ENCODE measurements at regions not wholly inside any gene's neighbourhood (a gene's known extent, or its start where the extent isn't known, plus 50 kb on each side); places are given as distances from the start of the nearest gene placed in this dataset.
A peak's percentile ranks its signal among the peaks of the same experiment; 100 is the strongest.

DNA sequence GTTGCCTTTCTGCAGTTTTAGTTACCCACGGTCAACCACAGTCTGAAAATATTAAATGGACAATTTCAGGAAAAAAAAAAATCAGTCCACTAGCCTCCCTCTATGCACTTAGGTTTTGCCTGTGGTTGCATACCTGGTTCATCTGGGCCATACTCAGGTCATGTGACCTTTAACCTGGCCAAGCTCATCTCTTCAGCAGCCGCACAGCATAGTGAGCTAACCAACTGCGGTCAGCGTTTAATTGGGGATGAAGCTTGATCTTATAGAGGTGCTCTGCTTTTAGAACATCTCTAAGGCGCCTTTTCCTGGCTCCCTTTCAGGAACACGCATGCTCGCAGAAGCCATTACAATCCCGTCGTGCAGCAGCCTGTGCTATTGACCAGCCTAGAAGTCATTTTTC is 177.2 kb upstream of the HMGA2 start:
- H3K27ac ChIP-seq = no peak overlapping the region
- no peak for DNase-seq (ENCODE audit: extremely low spot score in 2 of 2)
- no peaks in the 10 kb centered on the region for H3K4me1 ChIP-seq
- H3K36me3 ChIP-seq = no peaks in the 10 kb centered on the region
- TF ChIP-seq, protein P1, sequence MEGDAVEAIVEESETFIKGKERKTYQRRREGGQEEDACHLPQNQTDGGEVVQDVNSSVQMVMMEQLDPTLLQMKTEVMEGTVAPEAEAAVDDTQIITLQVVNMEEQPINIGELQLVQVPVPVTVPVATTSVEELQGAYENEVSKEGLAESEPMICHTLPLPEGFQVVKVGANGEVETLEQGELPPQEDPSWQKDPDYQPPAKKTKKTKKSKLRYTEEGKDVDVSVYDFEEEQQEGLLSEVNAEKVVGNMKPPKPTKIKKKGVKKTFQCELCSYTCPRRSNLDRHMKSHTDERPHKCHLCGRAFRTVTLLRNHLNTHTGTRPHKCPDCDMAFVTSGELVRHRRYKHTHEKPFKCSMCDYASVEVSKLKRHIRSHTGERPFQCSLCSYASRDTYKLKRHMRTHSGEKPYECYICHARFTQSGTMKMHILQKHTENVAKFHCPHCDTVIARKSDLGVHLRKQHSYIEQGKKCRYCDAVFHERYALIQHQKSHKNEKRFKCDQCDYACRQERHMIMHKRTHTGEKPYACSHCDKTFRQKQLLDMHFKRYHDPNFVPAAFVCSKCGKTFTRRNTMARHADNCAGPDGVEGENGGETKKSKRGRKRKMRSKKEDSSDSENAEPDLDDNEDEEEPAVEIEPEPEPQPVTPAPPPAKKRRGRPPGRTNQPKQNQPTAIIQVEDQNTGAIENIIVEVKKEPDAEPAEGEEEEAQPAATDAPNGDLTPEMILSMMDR (IDR thresholded peaks at IDR 0.05) = no peak
- no peak for TF ChIP-seq POLR2A (IDR thresholded peaks at IDR 0.05)
- no peak for TF ChIP-seq POLR2AphosphoS5 (IDR thresholded peaks at IDR 0.05; ENCODE audit: insufficient read depth in 1 of 2, low read depth in 1 of 2)
- no peak overlapping the region for H3K4me3 ChIP-seq
- H3K27me3 ChIP-seq = no peaks in the 10 kb centered on the region
- intact Hi-C loops (cut with DNase I) = no loop called here
- H3K9me3 ChIP-seq = no peaks in the 10 kb centered on the region

- TF ChIP-seq POLR2AphosphoS5 (IDR thresholded peaks at IDR 0.05; ENCODE audit: insufficient read depth in 1 of 2, low read depth in 1 of 2) (no peak), POLR2A (IDR thresholded peaks at IDR 0.05) (no peak)
- TF ChIP-seq, protein P1 (IDR thresholded peaks at IDR 0.05) = no peak
- Histone ChIP-seq H3K4me1 (no peaks in the 10 kb centered on the region), H3K27ac (no peak overlapping the region), H3K4me3 (no peak overlapping the region), H3K27me3 (no peaks in the 10 kb centered on the region), H3K36me3 (no peaks in the 10 kb centered on the region), H3K9me3 (no peaks in the 10 kb centered on the region)
- intact Hi-C loops (cut with DNase I) = no loop called here
- DNase-seq (ENCODE audit: extremely low spot score in 2 of 2) = no peak
Measured at GRCh38 chr12:65648461-65648860, 175.8 kb upstream of the HMGA2 start.

DNA sequence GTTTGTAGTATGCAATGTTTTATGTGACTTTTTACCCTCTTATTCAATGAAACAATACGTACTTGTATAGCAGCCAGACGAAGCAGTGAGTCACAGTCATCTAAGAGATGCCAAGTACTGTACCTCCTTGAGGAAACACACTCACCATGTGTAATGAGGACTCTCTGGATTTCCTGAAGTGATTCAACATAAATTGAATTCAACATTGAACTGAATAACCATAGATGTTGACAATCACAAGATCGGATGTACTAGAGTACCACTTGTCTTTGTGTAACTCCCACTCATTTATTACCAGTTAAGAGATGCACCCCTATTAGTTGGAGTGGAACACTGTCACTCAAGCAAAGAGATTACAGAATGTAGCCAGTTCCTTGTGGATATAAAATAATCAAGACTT is 175.2 kb upstream of the HMGA2 start:
- no peak overlapping the region for H3K27ac ChIP-seq
- H3K36me3 ChIP-seq = no peaks in the 10 kb centered on the region
- H3K4me3 ChIP-seq = no peak overlapping the region
- no peaks in the 10 kb centered on the region for H3K27me3 ChIP-seq
- TF ChIP-seq POLR2A (IDR thresholded peaks at IDR 0.05) (no peak), POLR2AphosphoS5 (IDR thresholded peaks at IDR 0.05; ENCODE audit: insufficient read depth in 1 of 2, low read depth in 1 of 2) (peak in 1 of 2 donors; percentile 89)
- TF ChIP-seq, protein P1 (IDR thresholded peaks at IDR 0.05) = no peak
- DNase-seq (ENCODE audit: extremely low spot score in 2 of 2) = no peak
- no peaks in the 10 kb centered on the region for H3K4me1 ChIP-seq
- intact Hi-C loops (cut with DNase I) = no loop called here
- no peaks in the 10 kb centered on the region for H3K9me3 ChIP-seq

GRCh38 chr12:65651060-65651459 is 173.2 kb upstream of the HMGA2 start:
- intact Hi-C loops (cut with DNase I) = no loop called here
- Histone ChIP-seq H3K27me3 (no peaks in the 10 kb centered on the region), H3K4me3 (no peak overlapping the region), H3K4me1 (no peaks in the 10 kb centered on the region), H3K27ac (no peak overlapping the region), H3K9me3 (no peaks in the 10 kb centered on the region), H3K36me3 (no peaks in the 10 kb centered on the region)
- TF ChIP-seq, protein P1 (IDR thresholded peaks at IDR 0.05) = no peak
- no peak for TF ChIP-seq POLR2A (IDR thresholded peaks at IDR 0.05)
- no peak for TF ChIP-seq POLR2AphosphoS5 (IDR thresholded peaks at IDR 0.05; ENCODE audit: insufficient read depth in 1 of 2, low read depth in 1 of 2)
- no peak for DNase-seq (ENCODE audit: extremely low spot score in 2 of 2)

GRCh38 chr12:65653321-65653720 is 171.0 kb upstream of the HMGA2 start:
- TF ChIP-seq, protein P1 (IDR thresholded peaks at IDR 0.05) = no peak
- TF ChIP-seq POLR2A (IDR thresholded peaks at IDR 0.05) (no peak), POLR2AphosphoS5 (IDR thresholded peaks at IDR 0.05; ENCODE audit: insufficient read depth in 1 of 2, low read depth in 1 of 2) (no peak)
- no peak for DNase-seq (ENCODE audit: extremely low spot score in 2 of 2)
- Histone ChIP-seq H3K27ac (no peak overlapping the region), H3K27me3 (no peaks in the 10 kb centered on the region), H3K4me1 (no peaks in the 10 kb centered on the region), H3K36me3 (no peaks in the 10 kb centered on the region), H3K9me3 (no peaks in the 10 kb centered on the region), H3K4me3 (no peak overlapping the region)
- intact Hi-C loops (cut with DNase I) = no loop called here

Data from vagina (tissue), 2 donors.